ENCODE measurements at regions not wholly inside any gene's neighbourhood (a gene's known extent, or its start where the extent isn't known, plus 50 kb on each side); places are given as distances from the start of the nearest gene placed in this dataset.

DNA sequence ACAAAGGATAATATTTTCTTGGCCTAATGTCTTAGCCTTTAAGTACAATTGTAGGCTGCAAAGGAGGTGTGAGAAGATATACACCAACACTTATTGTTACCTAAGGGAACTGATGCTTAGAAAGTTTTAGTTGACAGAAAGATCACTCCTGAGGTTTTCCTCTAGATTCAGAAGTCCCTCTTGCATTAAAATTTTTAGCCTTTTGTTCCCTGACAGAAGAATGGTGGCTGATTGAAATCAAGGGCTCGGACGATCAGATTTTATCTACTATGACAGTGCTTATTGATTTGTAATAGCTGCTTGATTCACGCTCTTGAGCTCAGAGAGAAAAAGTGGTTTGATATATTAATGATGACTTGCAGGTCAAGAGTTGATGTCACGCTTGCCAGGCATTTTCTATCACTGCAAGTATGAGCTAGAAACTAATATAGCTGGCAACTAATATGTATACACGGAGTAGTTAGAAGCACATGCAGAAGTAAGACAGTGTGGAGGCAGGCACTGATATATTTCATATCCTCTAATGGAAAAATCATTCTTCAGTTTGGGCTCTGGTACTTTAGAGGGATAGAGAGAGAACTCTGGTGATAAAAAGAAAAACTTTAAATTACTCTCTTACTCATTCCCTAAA is 246.6 kb upstream of the ID4 start:
- Histone ChIP-seq H3K79me2 (ENCODE audit: insufficient read depth) (no peaks in the 10 kb centered on the region), H3K4me2 (no peak overlapping the region), H3K9me2 (no peaks in the 10 kb centered on the region), H3K27me3 (ENCODE audit: insufficient read depth) (no peaks in the 10 kb centered on the region), H3K27ac (ENCODE audit: low read depth in 2 of 2, low read length in 1 of 2) (no peak overlapping the region), H3K36me3 (replicated peaks in 1 of 2; ENCODE audit: control insufficient read depth in 1 of 2, insufficient read depth in 2 of 2, low read length in 1 of 2) (no peaks in the 10 kb centered on the region), H4K20me1 (ENCODE audit: insufficient read depth) (no peaks in the 10 kb centered on the region), H2AFZ (ENCODE audit: low read depth) (peak overlapping the region; percentile 49; the same call in 1 of the 2 replicates), H3K9me3 (no peaks in the 10 kb centered on the region), H3K9ac (no peak overlapping the region), H3F3A (replicated peaks; ENCODE audit: insufficient read depth) (no peaks in the 10 kb centered on the region), H3K4me1 (ENCODE audit: control insufficient read depth in 1 of 2, insufficient read depth in 2 of 2, low read depth in 1 of 2, low read length in 1 of 2) (0 out of 4 replicates have a peak, but pooled peaks cover 0 to 7% of the 10 kb centered on the region in 2 experiments), H3K4me3 (ENCODE audit: low read depth in 2 of 2, low read length in 1 of 2) (no peak overlapping the region)
- POLR2A ChIA-PET = no interaction called here
- DNase-seq = no peak
- WGBS (ENCODE audit: low lambda C conversion rate) = 8% methylated on average over 5 of the region's 5 CpGs
- no peak for TF ChIP-seq FOXM1 (IDR thresholded peaks at IDR 0.05; ENCODE audit: low read depth)
- no peak for TF ChIP-seq TCF12 (IDR thresholded peaks at IDR 0.05)
- TF ChIP-seq ELF1 (IDR thresholded peaks at IDR 0.05) = no peak
- no peak for TF ChIP-seq NRF1 (IDR thresholded peaks at IDR 0.05; ENCODE audit: low read depth, low read length)
- TF ChIP-seq EZH2phosphoT487 (IDR thresholded peaks at IDR 0.05; ENCODE audit: borderline replicate concordance, low read depth) = no peak
- CTCF ChIA-PET = no interaction called here

DNA sequence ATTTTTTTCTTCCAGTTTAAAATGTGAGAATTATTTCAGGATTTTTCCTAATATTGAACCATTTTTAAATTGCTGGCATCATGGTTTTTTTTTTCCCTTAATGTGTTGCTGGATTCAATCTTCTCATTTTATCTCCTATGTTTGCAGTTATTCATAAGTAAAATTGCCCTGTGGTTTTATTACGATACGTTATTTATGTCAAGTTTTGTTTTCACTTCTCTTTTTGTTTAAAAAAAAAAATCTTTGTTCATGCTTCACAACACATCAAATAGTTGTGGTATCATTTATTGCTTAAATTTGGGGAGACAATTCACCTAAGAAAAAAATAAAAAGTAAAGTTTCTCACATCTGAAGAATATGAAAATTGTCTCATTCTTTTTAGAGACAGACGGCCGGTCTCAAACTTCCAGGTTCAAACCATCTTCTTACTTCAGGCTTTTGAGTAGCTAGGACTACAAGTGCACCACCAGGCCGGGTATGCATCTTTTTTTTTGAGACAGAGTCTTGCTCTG is 239.3 kb upstream of the ID4 start:
- WGBS (ENCODE audit: low lambda C conversion rate) = 66% methylated on average over 5 of the region's 5 CpGs
- H3K36me3 ChIP-seq (replicated peaks in 1 of 2; ENCODE audit: control insufficient read depth in 1 of 2, insufficient read depth in 2 of 2, low read length in 1 of 2) = no peaks in the 10 kb centered on the region

More for the DNA sequence above, 239.3 kb upstream of the ID4 start:
- Histone ChIP-seq H4K20me1 (ENCODE audit: insufficient read depth) (no peaks in the 10 kb centered on the region), H3F3A (replicated peaks; ENCODE audit: insufficient read depth) (no peaks in the 10 kb centered on the region), H3K79me2 (ENCODE audit: insufficient read depth) (no peaks in the 10 kb centered on the region), H3K9me2 (no peaks in the 10 kb centered on the region), H3K4me3 (ENCODE audit: low read depth in 2 of 2, low read length in 1 of 2) (no peak overlapping the region), H3K27me3 (ENCODE audit: insufficient read depth) (no peaks in the 10 kb centered on the region; the same call in 1 of the 2 replicates), H3K9ac (no peak overlapping the region), H3K27ac (ENCODE audit: low read depth in 2 of 2, low read length in 1 of 2) (no peak overlapping the region), H2AFZ (ENCODE audit: low read depth) (no peak overlapping the region), H3K4me1 (ENCODE audit: control insufficient read depth in 1 of 2, insufficient read depth in 2 of 2, low read depth in 1 of 2, low read length in 1 of 2) (no peaks in the 10 kb centered on the region), H3K9me3 (no peaks in the 10 kb centered on the region), H3K4me2 (no peak overlapping the region)
- ChIA-PET CTCF (no interaction called here), POLR2A (no interaction called here)
- TF ChIP-seq FOSL2 (IDR thresholded peaks at IDR 0.05; ENCODE audit: borderline replicate concordance, low read depth) (no peak), ELF1 (IDR thresholded peaks at IDR 0.05) (no peak), RXRA (IDR thresholded peaks at IDR 0.05; ENCODE audit: borderline replicate concordance, low read depth) (no peak), SIN3A (IDR thresholded peaks at IDR 0.05; ENCODE audit: borderline replicate concordance, low read depth, low read length) (no peak), FOXJ3 (CRISPR knock-in tag; IDR thresholded peaks at IDR 0.05) (no peak), YY1 (IDR thresholded peaks at IDR 0.05; ENCODE audit: low read depth) (no peak), RAD21 (IDR thresholded peaks at IDR 0.05; ENCODE audit: low read length) (no peak), POLR2AphosphoS5 (IDR thresholded peaks at IDR 0.05; ENCODE audit: low read depth, low read length) (no peak), JUND (IDR thresholded peaks at IDR 0.05) (no peak), CHD2 (IDR thresholded peaks at IDR 0.05; ENCODE audit: low read length, partially characterized antibody) (no peak)
- TF ChIP-seq, protein P1, sequence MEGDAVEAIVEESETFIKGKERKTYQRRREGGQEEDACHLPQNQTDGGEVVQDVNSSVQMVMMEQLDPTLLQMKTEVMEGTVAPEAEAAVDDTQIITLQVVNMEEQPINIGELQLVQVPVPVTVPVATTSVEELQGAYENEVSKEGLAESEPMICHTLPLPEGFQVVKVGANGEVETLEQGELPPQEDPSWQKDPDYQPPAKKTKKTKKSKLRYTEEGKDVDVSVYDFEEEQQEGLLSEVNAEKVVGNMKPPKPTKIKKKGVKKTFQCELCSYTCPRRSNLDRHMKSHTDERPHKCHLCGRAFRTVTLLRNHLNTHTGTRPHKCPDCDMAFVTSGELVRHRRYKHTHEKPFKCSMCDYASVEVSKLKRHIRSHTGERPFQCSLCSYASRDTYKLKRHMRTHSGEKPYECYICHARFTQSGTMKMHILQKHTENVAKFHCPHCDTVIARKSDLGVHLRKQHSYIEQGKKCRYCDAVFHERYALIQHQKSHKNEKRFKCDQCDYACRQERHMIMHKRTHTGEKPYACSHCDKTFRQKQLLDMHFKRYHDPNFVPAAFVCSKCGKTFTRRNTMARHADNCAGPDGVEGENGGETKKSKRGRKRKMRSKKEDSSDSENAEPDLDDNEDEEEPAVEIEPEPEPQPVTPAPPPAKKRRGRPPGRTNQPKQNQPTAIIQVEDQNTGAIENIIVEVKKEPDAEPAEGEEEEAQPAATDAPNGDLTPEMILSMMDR (IDR thresholded peaks at IDR 0.05) = no peak
- TF ChIP-seq, protein P2, sequence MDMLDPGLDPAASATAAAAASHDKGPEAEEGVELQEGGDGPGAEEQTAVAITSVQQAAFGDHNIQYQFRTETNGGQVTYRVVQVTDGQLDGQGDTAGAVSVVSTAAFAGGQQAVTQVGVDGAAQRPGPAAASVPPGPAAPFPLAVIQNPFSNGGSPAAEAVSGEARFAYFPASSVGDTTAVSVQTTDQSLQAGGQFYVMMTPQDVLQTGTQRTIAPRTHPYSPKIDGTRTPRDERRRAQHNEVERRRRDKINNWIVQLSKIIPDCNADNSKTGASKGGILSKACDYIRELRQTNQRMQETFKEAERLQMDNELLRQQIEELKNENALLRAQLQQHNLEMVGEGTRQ (IDR thresholded peaks at IDR 0.05; ENCODE audit: borderline replicate concordance, low read depth, low read length) = no peak
- TF ChIP-seq, protein P3, sequence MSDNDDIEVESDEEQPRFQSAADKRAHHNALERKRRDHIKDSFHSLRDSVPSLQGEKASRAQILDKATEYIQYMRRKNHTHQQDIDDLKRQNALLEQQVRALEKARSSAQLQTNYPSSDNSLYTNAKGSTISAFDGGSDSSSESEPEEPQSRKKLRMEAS (IDR thresholded peaks at IDR 0.05; ENCODE audit: low read depth) = no peak
- no peak for DNase-seq
